Stimulated activated CD4-positive, alpha-beta T cell treated with anti-CD3 and anti-CD28 coated beads, Interleukin-1b, Interleukin-23, amount 100 ng/mL, for 4 hours (primary cell): ENCODE measurements at regions not wholly inside any gene's neighbourhood (a gene's known extent, or its start where the extent isn't known, plus 50 kb on each side); places are given as distances from the start of the nearest gene placed in this dataset.

Source experiments
- DNase-seq, 2 donors: peaks; one replicate each; pipeline ENCODE4 v3.0.0-alpha.2; 2020; ENCODE audit warnings: low read depth in 2 of 2

DNA sequence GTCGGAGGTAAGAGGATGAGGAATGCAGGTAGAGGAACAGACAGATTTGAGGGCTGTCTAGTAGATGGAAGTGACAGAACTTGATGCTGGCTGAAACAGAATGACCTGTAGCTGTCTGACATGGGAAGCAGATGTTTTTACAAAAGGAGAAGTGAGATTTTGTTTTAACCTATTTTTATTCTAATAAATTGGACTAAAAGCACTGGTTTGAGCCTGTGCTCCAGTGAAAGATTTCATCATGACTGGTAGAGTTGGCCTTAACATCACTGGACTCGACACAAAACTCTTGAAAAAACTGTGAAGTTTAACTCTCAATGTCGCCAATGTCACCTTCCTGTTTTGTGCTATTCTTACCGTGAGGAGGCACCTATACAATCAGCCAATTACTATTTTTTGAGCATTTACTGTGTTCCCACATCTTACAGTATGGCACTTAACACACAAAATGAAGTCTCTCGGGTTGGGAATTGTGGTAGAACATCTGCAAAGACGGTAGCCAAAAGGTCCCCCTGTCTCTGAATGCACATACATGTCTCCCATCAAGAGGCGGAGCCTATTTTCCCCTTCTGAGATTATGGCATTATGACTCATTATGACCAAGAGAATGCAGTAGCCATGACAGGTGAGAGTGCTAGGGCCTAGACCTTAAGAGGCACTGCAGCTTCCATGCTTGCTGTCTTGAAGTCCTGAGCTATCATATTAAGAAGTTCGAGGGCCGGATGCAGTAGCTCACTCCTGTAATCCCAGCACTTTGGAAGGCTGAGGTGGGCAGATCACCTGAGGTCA, 93.2 kb downstream of the FOXF2 start:
- no peak for DNase-seq

DNA sequence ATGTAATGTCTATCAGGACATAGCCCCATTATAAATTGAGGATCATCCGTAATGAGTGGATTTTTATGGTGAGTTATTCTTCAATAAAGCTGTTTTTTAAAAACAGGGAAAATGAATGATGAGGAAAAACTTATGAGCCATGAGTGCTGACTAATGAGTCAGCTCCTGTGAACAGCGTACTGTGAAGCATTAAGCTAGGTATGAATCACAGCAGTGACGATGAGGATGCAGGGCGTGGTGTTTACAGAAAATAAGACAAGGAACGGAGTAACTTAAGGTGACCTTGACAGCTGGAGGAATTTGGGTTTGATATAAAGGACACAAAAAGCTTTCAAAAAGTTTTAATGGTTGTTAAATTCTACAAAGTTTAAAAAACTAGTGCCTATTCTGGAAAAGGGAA, 96.3 kb downstream of the FOXF2 start:
- DNase-seq, result no peak

DNA sequence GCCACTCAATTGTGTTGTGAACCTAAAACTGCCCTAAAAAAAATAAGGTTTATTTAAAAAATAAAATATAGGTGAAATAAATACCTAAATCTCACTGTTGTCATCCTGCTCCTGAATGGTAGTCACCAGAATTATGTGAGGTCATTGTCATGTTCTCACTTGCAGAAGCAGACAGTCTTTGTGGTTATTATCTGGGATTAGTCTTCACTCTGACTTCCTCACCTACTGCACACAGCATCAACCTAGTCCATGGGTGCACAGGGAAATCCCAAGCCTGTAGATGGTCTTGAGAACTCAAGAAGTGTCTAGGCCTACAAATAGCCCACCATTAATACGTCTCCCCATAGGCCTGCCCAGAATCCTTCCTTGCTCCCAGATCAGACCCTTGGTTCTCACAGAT, 97.0 kb downstream of the FOXF2 start:
- DNase-seq, result no peak

DNA sequence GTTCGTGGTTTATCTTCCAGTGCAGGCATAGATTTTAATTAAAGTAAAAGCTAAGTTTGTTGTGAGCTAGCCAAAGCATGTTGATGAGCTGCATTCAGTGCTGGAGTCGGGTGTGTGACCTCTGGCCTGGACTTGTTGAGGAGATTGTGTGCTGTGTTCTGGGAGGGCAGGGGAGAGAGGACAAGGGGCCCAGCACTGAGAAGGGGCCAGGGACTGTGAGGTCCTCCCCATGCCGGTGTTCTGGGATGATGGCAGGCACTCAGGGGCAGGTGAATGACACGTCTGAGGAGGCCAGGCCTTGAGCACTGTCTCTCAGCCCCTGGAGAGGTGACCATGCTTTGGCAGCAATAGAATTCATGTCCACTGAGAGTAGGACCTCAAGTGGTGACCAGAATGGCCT, 97.9 kb downstream of the FOXF2 start:
- no peak for DNase-seq

DNA sequence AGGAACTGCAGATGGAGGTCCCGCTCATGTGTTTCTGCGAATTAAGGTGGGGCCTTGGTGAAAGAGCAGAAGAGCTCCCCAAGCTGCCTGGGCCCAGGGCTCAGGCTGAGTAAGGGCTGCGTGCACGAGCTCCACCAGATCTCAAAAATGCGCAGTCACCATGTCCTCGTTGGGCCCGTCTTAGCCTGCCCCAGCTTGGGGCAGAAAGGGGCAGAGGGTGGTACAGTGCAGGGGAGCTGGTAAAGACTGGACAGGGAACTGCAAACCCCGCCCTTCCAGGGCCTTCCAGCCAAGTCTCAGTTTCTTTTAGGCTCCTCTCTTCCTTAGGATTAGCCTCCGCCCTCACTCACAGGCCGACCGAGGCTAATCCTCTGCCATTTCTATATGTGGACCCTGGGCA, 101.6 kb downstream of the FOXF2 start:
- no peak for DNase-seq

DNA sequence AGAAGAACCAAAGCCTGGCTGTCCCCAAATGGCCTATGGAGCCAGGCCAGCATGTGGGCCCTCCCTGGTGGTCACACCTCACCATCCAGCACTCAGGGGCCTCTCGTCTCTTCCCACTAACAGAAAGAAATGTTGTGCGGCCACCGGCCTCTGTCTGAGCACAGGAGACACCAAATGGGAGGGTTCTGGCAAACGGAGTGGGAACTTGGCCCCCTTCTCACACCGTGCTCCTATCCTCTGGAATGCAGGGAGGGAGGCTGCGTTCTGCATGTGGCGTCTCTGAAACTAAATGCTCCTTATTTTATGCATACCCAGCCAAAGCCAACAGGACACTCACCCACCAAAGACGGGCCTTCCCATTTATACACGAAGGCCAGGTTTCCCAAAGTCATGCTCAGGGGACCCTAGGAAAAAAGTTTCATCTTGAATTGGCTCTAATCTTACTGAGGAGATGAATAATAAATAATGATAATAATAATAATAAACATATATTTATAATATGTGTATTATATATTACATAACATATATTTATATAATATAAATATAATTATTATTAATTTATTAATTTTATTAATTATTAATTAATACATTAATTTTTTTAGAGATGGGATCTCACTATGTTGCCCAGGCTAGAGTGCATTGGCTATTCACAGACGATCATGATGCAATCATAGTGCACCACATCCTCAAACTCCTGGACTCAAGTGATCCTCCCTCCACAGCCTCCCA, 102.4 kb downstream of the FOXF2 start:
- no peak for DNase-seq

DNA sequence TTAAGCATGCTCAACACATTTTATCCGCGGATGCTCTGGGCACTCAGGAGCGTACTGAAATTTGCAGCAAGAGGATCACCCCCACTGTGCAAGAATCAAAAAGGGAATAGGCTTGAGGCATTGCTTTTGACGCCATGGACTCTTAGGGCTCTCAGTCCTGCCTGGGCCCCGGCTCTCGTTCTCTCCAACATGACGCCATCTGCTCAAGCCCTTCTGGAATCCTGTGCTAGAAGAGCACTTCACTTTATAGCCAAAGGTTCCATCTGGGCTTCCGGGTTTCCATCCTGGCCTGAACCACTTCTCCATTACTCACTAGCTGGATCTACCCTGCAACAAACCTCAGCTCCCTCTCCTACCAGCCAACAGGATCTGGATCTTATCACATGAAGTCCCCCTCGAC, 105.3 kb downstream of the FOXF2 start:
- DNase-seq, result no peak

DNA sequence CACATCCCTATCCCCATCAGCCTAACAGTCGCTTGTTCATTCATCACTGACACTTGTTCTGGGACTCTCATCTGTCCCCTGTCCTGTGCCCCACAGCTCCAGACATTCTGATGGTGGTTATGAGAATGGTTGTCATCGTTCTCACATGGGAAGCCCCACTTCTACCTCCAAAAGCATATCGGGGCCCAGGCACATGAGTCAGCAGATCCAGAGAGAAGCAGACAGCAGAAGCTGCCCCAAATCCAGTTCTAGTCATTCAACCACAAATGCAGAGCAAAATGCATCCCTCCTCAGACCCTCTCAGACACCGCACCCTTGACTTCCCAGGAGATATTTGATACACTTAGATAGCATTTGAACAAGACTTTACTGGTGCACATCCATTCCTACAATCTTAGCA, 106.0 kb downstream of the FOXF2 start:
- no peak for DNase-seq

DNA sequence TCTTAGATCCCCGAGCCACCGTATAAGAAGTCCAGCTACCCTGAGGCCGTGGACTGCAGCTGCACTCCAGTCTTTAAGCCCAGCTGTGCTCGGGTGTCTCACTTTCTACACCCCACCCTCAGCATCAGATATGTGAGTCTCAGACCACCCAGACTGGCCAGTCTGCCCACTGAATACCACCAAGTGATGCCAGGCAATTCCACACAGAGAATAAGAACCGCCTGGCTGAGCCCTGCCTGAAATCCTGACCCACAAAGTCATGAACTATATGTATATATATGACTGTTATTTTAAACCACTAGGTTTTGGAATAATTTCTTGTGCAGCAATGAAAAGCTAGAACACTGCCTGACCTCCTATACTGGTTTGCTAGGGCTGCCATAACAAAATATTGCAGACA, 106.7 kb downstream of the FOXF2 start:
- no peak for DNase-seq

DNA sequence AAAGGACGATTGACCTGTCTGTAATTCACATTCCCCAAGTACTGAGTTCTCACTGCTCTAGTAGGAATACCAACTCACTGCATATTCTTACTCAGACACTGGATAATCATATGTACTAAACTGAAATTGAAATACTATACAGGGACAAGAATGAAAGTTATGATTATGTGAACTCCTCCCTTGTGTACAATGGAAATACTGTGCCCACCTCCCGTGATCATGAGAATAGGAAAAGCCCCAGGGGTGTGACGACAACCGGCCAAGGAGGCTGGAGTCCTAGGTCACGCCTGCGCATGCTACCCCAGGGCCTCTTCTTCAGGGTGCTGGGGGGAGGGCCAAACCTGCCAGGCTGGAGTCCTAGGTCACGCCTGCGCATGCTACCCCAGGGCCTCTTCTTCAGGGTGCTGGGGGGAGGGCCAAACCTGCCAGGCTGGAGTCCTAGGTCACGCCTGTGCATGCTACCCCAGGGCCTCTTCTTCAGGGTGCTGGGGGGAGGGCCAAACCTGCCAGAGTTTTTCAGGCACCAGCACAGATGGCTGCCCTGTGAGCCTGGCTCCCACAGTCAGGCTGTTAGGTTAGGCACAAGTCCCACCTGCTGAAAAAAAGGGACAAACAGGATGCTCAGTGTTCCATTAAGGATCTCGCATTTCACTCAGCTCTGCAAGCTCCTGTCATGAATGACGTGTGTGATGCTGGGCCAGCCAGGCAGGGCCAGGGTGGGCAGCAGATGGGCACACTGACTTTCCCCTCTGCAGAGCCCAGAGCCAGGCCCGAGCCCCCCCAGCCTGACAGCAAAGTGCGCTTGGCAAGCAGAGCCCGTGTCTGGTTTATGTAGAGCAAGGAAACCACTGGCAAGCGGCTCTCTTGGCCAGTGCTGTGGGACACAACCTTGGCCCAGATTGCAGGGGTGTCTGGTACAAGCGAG, 107.7 kb downstream of the FOXF2 start:
- DNase-seq, result no peak

DNA sequence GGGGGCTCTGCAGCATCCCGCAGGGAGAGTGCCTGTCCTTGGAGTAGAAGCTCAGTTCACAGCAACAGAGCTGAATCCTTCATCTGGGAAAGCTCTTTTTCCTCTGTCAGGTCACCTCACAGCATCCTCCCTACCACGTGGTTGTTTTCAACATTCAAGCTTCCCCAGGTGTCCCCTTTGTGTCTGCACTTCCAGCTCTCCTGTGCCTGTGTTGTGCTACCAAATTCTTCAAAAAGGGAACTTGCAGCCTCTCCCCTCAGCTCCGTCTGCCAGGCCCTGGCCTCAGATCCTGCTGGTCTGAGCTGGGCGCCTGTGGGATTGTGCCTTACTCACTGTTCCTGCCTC, 108.4 kb downstream of the FOXF2 start:
- no peak for DNase-seq

DNA sequence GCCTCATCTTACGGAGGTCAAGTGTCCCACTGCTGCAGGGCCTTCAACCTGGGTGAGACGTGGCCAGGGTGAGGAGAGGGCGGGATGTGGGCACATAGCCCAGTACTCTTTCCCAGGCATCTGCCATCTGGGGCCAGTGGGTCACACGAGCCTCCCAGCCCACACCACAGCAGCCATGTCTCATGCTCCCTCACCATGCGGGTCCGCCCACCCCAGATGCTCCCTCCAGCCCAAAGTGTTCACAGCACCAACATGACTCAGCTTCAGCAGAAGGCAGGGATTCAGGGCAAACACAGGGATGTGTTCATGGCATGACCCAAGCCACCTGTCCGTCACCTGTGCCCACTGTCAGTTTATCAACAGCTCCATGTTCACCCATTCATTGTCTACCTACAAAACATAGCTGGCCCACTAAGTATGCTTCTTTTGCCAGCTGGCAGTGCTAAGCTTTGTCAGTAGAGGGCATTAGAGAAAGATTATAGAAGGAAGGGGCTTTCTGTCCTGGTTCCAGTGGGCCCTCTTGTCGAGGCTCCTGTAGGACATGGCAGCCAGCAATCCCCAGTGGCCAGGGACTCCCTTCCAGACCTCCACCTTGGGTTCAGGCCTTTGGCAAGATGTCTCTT, 109.2 kb downstream of the FOXF2 start:
- no peak for DNase-seq

DNA sequence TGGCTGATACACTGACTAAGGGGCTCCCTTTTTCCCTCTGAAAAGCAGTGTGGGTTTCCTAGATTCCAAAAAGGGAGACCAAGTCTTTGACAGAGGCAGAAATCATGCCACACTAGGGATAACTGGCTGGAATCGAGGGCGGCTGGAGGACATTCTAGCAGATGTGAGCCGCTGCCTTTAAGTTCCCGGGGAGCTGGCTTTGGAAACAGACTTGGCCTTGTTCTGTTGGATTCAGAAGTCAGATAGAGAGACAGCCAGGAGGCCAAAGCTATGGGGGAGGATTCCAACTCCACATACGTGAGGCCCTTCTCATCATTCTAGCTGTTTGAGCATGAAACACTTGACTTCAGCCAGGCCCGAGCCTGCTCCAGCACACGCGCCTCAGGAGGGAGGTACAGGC, 109.9 kb upstream of the FOXC1 start:
- no peak for DNase-seq

DNA sequence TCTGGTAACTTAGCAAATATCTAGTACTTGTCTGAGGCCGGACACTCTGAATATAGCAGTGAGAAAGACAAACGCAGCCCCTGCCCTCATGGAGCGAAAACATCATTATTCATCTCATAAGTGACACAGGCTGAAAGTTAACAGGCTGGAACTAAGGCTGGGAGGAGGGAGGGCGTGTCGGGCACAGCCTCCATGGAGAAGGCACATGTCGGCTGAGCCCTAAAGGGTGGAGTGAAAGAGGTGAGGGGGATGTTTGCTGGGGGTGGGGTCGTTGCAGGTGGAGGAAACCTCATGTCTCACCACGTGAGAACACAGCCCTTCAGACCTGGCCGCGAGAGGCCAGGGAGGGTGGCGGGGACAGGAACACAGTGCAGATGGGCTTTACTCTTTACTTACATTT, 108.8 kb upstream of the FOXC1 start:
- no peak for DNase-seq

DNA sequence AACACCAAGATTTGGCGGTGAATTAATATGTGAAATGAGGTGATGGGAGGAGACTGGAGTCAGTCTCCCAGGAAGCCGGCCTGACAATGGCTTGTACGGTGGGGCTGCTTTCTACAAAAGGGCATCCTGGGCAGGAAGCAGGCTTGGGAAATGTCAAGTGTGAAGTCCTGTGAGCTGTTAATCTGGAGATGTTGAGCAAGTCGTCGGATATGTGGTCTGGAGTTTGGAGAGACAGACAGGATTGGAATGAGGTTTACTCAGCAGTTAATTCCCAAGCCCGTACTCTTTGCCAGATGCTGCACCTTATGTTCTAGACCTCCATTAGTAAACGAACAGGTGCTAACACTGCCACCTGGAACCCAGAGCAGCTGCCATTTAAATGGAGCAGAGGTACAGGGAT, 107.7 kb upstream of the FOXC1 start:
- no peak for DNase-seq

DNA sequence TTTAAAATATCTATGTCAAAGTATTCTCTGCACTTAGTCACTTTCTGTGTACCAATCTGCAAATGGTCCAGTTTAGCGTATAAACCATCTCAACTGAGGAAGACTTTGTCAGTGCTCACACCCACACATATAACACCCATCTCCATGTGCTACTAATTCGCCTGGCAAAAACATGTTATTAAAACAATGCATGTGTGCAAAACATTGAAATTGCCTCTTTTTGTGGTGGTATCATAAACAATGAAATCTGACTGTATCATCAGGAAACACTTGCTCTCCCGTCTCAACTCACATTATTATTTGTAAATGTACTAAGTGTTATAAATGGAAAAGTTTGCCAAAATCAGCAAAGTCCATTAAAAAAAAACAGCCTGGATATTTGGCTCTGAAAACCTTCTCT, 105.9 kb upstream of the FOXC1 start:
- no peak for DNase-seq

DNA sequence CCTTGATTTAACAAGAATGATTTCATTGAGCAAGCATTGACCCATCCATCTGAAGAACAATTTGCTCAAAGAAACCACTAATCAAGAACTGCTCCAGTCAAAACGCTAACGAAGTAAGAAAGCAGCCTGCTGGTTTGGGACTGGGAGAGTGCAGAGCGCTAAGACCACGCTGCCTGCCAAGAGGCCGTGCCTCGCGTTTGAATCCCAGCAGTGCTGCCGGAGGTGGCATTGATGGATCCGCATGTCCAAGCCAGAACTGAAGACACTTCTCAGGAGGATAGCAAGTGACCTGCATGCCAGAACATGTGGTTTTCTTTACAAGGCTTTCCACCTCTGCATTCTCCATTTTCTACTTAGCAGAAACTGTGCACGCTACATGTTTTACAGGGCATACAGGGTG, 105.2 kb upstream of the FOXC1 start:
- no peak for DNase-seq

DNA sequence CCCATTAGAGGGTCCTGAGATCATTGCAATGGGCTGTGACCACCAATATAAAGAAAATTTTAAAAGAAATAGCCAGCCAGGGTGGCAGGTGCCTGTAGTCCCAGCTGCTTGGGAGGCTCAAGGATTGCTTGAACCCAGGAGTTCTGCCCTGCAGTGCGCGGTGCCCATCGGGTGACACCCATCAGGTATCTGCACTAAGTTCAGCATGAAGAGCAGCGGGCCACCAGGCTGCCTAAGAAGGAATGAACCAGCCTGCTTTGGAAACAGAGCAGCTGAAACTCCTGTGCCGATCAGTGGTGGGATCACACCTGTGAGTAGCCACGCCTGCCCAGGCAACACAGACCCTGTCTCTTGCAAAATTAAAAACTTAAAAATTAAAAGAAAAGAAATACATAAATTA, 102.5 kb upstream of the FOXC1 start:
- no peak for DNase-seq

DNA sequence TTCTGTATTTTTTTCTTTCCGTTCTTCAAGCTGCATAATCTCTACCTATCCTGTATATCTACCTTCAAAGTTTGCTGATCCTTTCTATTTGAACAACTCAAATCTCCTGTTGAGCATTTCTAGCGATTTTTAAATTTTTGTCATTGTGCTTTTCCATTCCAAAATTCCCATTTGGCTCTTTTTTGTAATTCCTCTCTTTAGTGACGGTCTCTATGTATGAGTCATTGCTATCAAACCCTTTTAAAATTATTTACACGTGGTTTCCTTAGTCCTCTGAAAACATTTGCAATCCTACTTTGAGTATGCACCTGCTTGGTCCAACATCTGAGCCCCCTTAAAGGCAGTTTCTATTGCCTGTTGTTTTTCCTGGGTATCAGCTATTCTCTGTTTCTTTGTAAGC, 100.5 kb upstream of the FOXC1 start:
- no peak for DNase-seq

DNA sequence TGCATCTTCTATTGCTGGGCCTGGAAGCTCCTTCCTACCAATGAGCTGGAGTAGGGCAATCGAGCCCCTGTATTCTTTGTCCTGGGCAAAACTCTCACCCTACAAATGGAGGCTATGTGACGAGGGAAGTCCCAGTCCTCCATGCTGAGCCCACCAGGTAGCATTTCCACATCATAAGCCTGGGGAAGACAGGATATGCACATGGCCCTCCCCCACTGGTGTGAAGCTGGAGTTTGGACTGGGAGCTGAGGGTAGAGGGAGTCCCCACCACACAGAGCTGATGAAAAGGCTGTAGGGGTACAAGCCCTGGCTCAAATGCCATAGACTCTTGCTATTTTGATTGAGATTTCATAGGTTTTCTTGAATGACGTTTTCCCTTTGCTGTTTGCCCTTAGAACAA, 99.5 kb upstream of the FOXC1 start:
- no peak for DNase-seq

DNA sequence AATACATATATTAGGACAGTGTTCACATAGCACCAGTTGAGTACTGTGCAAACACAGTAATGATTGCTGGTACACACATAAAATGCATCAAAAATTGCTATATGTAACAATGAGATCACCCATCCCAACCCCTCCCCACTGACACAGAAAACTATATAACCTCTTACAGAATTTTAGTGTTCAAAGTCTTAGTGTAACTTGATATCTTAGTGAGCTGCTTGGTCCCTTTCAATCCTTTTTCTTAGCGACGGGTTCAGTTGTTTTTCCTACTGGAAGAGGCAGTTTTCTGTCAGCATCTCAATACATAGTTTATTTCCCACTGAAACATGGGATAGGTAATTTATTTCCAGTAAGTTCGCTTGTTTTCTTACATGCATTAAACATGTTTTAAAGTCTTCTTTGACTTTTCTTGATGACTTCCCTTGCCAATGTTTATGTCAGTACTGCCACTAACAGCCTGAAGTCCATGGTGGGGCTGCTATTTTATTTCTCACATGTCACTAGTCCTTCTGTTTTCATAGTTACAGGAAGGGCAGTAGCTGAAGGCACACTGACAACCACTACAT, 96.4 kb upstream of the FOXC1 start:
- DNase-seq, result no peak

DNA sequence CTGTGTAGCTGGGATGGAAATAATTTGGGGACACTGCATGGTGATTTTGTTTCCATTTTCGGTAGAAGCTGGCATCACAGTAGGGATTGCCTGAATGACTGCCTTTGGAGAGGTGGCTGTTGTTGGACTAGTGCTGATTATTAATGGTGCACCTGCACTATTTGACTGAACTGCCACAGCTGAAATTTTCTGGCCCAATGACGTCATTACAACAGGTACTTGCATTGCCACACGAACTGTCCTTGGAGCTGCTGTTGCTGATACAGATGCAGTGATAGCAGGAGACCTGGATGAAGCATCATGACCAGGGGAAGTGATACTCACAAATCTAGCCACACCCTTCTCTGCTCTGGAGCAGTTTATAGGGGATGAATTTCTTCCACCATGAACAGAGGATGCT, 95.6 kb upstream of the FOXC1 start:
- DNase-seq, result no peak
